ENCODE measurements at regions not wholly inside any gene's neighbourhood (a gene's known extent, or its start where the extent isn't known, plus 50 kb on each side); places are given as distances from the start of the nearest gene placed in this dataset.

DNA sequence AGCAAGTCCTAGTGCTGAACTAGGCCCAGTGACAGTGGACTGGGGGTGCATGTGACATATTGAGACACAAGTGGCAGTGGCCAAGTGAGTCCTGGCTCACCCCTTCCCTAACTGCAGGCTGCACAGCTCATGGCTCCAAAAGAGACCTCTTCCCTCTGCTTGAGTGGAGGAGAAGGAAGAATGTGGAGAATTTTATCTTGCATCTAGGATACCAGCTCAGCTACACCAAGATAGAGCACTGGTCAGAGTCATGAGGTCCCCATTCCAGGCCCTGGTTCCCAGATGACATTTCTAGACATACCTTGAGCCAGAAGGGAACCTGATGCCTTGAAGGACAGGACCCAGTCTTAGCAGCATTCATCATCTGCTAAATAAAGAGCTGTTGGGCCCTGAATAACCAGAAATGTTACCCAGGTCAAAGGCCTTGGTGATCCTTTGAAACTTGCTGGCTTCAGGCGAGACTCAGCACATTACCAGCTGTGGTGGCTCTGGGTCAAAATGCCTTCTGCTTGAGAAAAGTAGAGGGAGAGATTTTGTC, 114.5 kb downstream of the CDC14C start:
- no peaks in the 10 kb centered on the region for H3K27me3 ChIP-seq (ENCODE audit: insufficient read depth in 3 of 3, low read length in 2 of 3)
- H3K4me3 ChIP-seq, result no peak overlapping the region
- no peaks in the 10 kb centered on the region for H3K4me1 ChIP-seq
- H3K27ac ChIP-seq, result no peak overlapping the region
- H3K36me3 ChIP-seq (ENCODE audit: insufficient read depth in 1 of 2, low read depth in 1 of 2), result no peaks in the 10 kb centered on the region
- TF ChIP-seq, protein P1, sequence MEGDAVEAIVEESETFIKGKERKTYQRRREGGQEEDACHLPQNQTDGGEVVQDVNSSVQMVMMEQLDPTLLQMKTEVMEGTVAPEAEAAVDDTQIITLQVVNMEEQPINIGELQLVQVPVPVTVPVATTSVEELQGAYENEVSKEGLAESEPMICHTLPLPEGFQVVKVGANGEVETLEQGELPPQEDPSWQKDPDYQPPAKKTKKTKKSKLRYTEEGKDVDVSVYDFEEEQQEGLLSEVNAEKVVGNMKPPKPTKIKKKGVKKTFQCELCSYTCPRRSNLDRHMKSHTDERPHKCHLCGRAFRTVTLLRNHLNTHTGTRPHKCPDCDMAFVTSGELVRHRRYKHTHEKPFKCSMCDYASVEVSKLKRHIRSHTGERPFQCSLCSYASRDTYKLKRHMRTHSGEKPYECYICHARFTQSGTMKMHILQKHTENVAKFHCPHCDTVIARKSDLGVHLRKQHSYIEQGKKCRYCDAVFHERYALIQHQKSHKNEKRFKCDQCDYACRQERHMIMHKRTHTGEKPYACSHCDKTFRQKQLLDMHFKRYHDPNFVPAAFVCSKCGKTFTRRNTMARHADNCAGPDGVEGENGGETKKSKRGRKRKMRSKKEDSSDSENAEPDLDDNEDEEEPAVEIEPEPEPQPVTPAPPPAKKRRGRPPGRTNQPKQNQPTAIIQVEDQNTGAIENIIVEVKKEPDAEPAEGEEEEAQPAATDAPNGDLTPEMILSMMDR (IDR thresholded peaks at IDR 0.05), result no peak
- intact Hi-C loops (cut with DNase I), result no loop called here
- DNase-seq (peak in 1 of 2 donors; percentile 26), ATAC-seq (peak in 1 of 4 donors; percentile 64)
- no peaks in the 10 kb centered on the region for H3K9me3 ChIP-seq
- WGBS, 3 donors, result 53 to 71% (median 62%) methylated on average over 1 of the region's 1 CpG

DNA sequence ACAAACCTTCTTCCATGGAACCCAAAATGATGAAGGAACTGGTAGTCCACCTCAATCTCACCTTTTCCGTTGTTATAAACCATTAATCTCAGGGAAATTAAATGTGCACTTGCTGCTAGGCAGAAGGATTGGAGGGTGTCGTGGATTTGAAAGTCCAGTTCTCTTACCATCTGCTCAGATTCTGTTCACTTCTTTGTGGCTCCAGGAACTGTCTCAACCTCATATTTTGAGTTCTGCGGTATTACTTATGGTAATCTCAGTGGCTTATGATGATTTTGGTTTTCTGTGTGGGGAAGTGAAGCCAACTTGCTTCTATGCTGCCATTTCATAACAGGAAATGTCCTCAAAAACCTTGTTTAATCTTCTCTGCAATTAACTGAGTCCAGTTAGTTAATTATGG, 136.4 kb downstream of the CDC14C start:
- H3K4me1 ChIP-seq, result no peaks in the 10 kb centered on the region
- no peaks in the 10 kb centered on the region for H3K36me3 ChIP-seq (ENCODE audit: insufficient read depth in 1 of 2, low read depth in 1 of 2)
- TF ChIP-seq, protein P1 (IDR thresholded peaks at IDR 0.05), result no peak
- no peak for DNase-seq
- no peaks in the 10 kb centered on the region for H3K27me3 ChIP-seq (ENCODE audit: insufficient read depth in 3 of 3, low read length in 2 of 3)
- no peak overlapping the region for H3K27ac ChIP-seq
- no peak for ATAC-seq
- H3K9me3 ChIP-seq, result no peaks in the 10 kb centered on the region
- H3K4me3 ChIP-seq, result no peak overlapping the region
- intact Hi-C loops (cut with DNase I), result no loop called here
- 83 to 88% (median 86%) methylated on average over 3 of the region's 3 CpGs for WGBS, 3 donors

DNA sequence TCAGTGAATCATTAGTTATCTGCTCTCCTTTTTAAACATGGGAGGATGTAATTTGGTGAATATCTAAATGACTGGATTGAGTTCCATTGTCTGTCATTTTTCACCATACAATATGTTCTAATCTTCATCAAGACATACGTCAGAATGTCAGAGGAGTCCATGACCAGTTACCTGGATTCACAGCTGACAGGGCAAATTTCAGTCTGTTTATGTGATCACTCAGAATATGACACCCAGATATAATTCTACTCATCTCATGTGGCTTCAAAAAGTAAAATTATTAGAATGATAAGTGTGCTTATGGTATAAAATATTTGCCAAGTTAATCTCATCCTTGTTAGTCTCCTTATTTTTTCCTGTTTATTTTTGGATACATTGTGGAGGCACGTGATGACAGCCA, 150.2 kb downstream of the CDC14C start:
- 68 to 80% (median 78%) methylated on average over 2 of the region's 2 CpGs for WGBS, 3 donors
- Histone ChIP-seq H3K27ac (no peak overlapping the region), H3K36me3 (ENCODE audit: insufficient read depth in 1 of 2, low read depth in 1 of 2) (no peaks in the 10 kb centered on the region), H3K9me3 (no peaks in the 10 kb centered on the region), H3K4me3 (no peak overlapping the region), H3K4me1 (no peaks in the 10 kb centered on the region), H3K27me3 (ENCODE audit: insufficient read depth in 3 of 3, low read length in 2 of 3) (no peaks in the 10 kb centered on the region)
- ATAC-seq (no peak), DNase-seq (no peak)
- TF ChIP-seq, protein P1 (IDR thresholded peaks at IDR 0.05), result no peak
- intact Hi-C loops (cut with DNase I), result no loop called here

DNA sequence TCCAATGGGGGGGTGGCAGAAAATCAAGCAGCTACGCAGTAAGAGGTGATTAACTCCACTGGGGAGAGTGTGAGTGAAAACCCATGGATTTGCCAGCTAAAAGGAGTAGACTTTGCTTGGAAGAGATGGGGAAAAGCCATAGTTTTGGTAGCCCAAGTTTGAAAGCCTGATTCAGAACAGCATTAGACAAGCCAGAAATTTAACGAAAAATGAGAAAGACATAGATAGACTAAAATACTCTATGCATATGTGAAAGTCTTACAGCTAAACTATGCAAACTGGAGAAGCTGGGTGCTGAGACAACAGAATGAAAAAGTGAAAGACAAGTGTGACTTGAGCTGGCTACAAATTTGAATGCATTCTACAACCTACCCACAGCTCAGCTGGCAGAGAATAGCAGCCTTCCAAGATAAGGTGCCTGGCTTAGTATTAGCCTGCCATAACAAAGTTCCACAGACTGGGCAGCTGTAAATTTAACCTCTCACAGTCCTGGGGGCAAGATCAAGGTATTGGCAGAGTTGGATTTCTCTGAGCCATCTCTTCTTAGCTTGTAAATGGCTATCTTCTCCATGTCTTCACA, 156.6 kb downstream of the CDC14C start:
- DNase-seq, result no peak
- 68 to 77% (median 76%) methylated on average over 2 of the region's 2 CpGs for WGBS, 3 donors
- no peaks in the 10 kb centered on the region for H3K27me3 ChIP-seq (ENCODE audit: insufficient read depth in 3 of 3, low read length in 2 of 3)
- H3K36me3 ChIP-seq (ENCODE audit: insufficient read depth in 1 of 2, low read depth in 1 of 2), result no peaks in the 10 kb centered on the region
- TF ChIP-seq, protein P1 (IDR thresholded peaks at IDR 0.05), result no peak
- no peaks in the 10 kb centered on the region for H3K9me3 ChIP-seq
- H3K4me1 ChIP-seq, result no peaks in the 10 kb centered on the region
- no peak for ATAC-seq
- H3K27ac ChIP-seq, result no peak overlapping the region
- H3K4me3 ChIP-seq, result no peak overlapping the region
- intact Hi-C loops (cut with DNase I), result no loop called here

DNA sequence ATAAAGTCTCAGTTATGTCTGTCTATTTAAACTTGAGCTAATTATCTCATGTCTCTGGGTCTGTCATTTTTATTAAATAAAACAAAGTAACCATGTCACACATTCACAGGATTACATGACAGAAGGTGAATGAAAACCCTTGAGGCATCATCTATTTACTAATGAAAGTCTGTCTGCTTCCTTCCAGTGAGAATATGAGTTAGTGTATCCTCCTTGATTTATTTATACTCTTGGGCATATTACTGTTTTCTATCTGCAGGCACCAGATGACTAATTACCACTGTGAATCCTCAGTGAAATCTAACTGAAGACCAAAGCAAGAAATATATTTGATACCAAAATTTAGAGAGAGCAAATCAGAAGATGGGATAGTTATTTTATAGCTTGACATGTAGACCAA, 163.7 kb downstream of the CDC14C start:
- no peaks in the 10 kb centered on the region for H3K36me3 ChIP-seq (ENCODE audit: insufficient read depth in 1 of 2, low read depth in 1 of 2)
- ATAC-seq (no peak), DNase-seq (no peak)
- intact Hi-C loops (cut with DNase I), result no loop called here
- H3K27me3 ChIP-seq (ENCODE audit: insufficient read depth in 3 of 3, low read length in 2 of 3), result no peaks in the 10 kb centered on the region
- H3K4me1 ChIP-seq, result no peaks in the 10 kb centered on the region
- no peak overlapping the region for H3K4me3 ChIP-seq
- TF ChIP-seq, protein P1 (IDR thresholded peaks at IDR 0.05), result no peak
- no peaks in the 10 kb centered on the region for H3K9me3 ChIP-seq
- no peak overlapping the region for H3K27ac ChIP-seq

Measured in psoas muscle (tissue), 7 donors.